ENCODE measurements at regions not wholly inside any gene's neighbourhood (a gene's known extent, or its start where the extent isn't known, plus 50 kb on each side); places are given as distances from the start of the nearest gene placed in this dataset.

GRCh38 chr10:65753532-65753931 is 1172.3 kb upstream of the LRRTM3 start:
- Histone ChIP-seq H3K36me3 (no peaks in the 10 kb centered on the region), H3K9me3 (no peaks in the 10 kb centered on the region), H3K27ac (no peak overlapping the region), H3K4me1 (no peaks in the 10 kb centered on the region), H3K27me3 (no peaks in the 10 kb centered on the region), H3K4me3 (no peak overlapping the region)
- 26 to 35% methylated on average over 1 of the region's 1 CpG for WGBS, 2 donors
- intact Hi-C loops (cut with DNase I) = no loop called here
- no peak for TF ChIP-seq CTCF (IDR thresholded peaks at IDR 0.05)
- no peak for TF ChIP-seq POLR2A (IDR thresholded peaks at IDR 0.05)
- DNase-seq = no peak

GRCh38 chr10:65754112-65754511 is 1171.7 kb upstream of the LRRTM3 start:
- no peak for DNase-seq
- WGBS, 2 donors = 37 to 64% methylated on average over 2 of the region's 2 CpGs
- TF ChIP-seq POLR2A (IDR thresholded peaks at IDR 0.05) (no peak), CTCF (IDR thresholded peaks at IDR 0.05) (no peak)
- intact Hi-C loops (cut with DNase I) = no loop called here
- Histone ChIP-seq H3K27me3 (no peaks in the 10 kb centered on the region), H3K4me3 (no peak overlapping the region), H3K9me3 (no peaks in the 10 kb centered on the region), H3K36me3 (no peaks in the 10 kb centered on the region), H3K4me1 (no peaks in the 10 kb centered on the region), H3K27ac (no peak overlapping the region)

GRCh38 chr10:65762311-65762710 is 1163.5 kb upstream of the LRRTM3 start:
- TF ChIP-seq POLR2A (IDR thresholded peaks at IDR 0.05) = no peak
- no peak for TF ChIP-seq CTCF (IDR thresholded peaks at IDR 0.05)
- Histone ChIP-seq H3K4me1 (no peaks in the 10 kb centered on the region), H3K27ac (no peak overlapping the region), H3K36me3 (no peaks in the 10 kb centered on the region), H3K9me3 (no peaks in the 10 kb centered on the region), H3K27me3 (no peaks in the 10 kb centered on the region), H3K4me3 (no peak overlapping the region)
- intact Hi-C loops (cut with DNase I) = no loop called here
- WGBS, 2 donors = 91 to 96% methylated on average over 3 of the region's 3 CpGs
- DNase-seq = no peak

GRCh38 chr10:65765006-65765541 is 1160.8 kb upstream of the LRRTM3 start:
- TF ChIP-seq CTCF (IDR thresholded peaks at IDR 0.05) (no peak), POLR2A (IDR thresholded peaks at IDR 0.05) (no peak)
- Histone ChIP-seq H3K4me1 (no peaks in the 10 kb centered on the region), H3K9me3 (no peaks in the 10 kb centered on the region), H3K27ac (no peak overlapping the region), H3K27me3 (no peaks in the 10 kb centered on the region), H3K4me3 (no peak overlapping the region), H3K36me3 (no peaks in the 10 kb centered on the region)
- WGBS, 2 donors = 59 to 70% methylated on average over 1 of the region's 1 CpG
- no peak for DNase-seq
- intact Hi-C loops (cut with DNase I) = no loop called here

DNA sequence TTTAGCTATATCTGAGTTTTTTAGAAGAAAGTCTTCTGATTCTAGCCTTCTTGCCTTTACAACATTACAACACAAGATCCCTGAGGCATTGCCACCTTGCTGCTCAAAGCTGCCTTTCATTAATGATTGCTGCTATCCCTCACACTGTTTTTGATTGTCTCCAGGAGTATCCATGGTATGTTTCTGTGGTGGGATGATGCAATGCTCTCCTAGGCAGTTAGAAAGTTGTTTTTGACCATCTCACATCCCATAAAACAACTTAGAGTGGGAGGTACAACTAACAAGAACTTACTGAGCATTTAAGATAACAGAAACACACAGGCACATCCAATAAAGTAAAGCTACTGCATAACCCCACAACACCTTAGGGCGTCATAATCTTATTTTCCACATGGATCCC is 1156.0 kb upstream of the LRRTM3 start:
- H3K4me1 ChIP-seq = no peaks in the 10 kb centered on the region
- intact Hi-C loops (cut with DNase I) = no loop called here
- H3K27ac ChIP-seq = no peak overlapping the region
- no peak for DNase-seq
- H3K36me3 ChIP-seq = no peaks in the 10 kb centered on the region
- H3K4me3 ChIP-seq = no peak overlapping the region
- TF ChIP-seq POLR2A (IDR thresholded peaks at IDR 0.05) (no peak), CTCF (IDR thresholded peaks at IDR 0.05) (no peak)
- H3K9me3 ChIP-seq = no peaks in the 10 kb centered on the region
- 46 to 60% methylated on average over 1 of the region's 1 CpG for WGBS, 2 donors
- H3K27me3 ChIP-seq = no peaks in the 10 kb centered on the region

All from esophagus squamous epithelium (tissue), 5 donors.